ENCODE measurements at regions not wholly inside any gene's neighbourhood (a gene's known extent, or its start where the extent isn't known, plus 50 kb on each side); places are given as distances from the start of the nearest gene placed in this dataset.

DNA sequence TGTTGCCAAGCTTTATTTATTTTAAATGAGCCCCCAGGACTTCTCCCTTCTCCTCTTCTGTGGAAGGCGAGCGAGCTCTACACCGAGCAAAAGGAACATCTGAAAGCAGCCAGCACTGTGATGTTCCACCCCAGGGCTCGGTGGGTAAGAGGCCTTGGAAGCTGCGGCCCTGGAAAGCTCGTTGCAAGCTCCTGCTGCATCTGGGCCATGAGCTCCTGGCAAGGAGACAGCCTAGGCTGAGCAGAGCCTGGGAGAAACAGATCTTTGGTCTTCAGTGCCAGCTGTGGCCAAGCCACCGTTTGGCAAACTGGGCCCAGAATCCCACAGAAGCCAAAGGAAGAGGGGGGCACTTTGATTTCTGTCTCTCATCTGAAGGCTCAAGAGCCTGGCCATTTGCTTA lies 114.1 kb downstream of the ENGASE start:
- no peaks in the 10 kb centered on the region for H3K36me3 ChIP-seq (ENCODE audit: control insufficient read depth, insufficient read depth, low read length)
- no peak overlapping the region for H3K4me3 ChIP-seq (ENCODE audit: extremely low read depth, insufficient read depth, low read length, poor library complexity, severe bottlenecking)
- H3K9me3 ChIP-seq (ENCODE audit: control insufficient read depth, low read length) = no peaks in the 10 kb centered on the region
- H3K27ac ChIP-seq (ENCODE audit: low read depth, low read length, severe bottlenecking) = no peak overlapping the region
- no peaks in the 10 kb centered on the region for H3K4me1 ChIP-seq (ENCODE audit: control insufficient read depth, insufficient read depth, low read length, poor library complexity, severe bottlenecking)
- WGBS, 2 experiments (ENCODE audit: insufficient coverage in 2 of 2) = 69 to 84% methylated on average over 4 to 5 of the region's 7 CpGs

DNA sequence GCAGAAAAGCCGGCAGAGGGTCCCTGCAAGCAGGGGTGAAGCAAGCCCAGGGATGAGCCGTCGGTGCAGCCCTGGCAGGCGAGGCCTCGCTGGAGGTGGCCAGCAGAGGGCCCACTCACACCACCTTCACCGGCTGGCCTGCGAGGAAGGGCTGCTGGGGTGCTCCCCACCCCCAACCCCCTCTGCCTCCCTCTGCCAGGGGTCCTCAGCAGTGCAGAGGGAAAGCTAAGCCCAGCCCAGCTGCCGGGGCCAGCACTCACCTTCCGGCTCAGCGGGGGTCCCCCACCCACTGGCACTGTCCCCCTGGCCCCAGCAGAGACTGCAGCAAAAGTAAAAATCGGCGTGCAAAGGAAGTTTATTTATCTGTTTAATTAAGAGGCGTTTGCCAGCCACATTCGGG lies 113.4 kb downstream of the ENGASE start:
- no peaks in the 10 kb centered on the region for H3K4me1 ChIP-seq (ENCODE audit: control insufficient read depth, insufficient read depth, low read length, poor library complexity, severe bottlenecking)
- H3K9me3 ChIP-seq (ENCODE audit: control insufficient read depth, low read length) = no peaks in the 10 kb centered on the region
- H3K4me3 ChIP-seq (ENCODE audit: extremely low read depth, insufficient read depth, low read length, poor library complexity, severe bottlenecking) = no peak overlapping the region
- no peak overlapping the region for H3K27ac ChIP-seq (ENCODE audit: low read depth, low read length, severe bottlenecking)
- 7 to 15% methylated on average over 5 of the region's 14 CpGs for WGBS, 2 experiments (ENCODE audit: insufficient coverage in 2 of 2)
- no peaks in the 10 kb centered on the region for H3K36me3 ChIP-seq (ENCODE audit: control insufficient read depth, insufficient read depth, low read length)

- WGBS, 2 experiments (ENCODE audit: insufficient coverage in 2 of 2) = 88 to 92% methylated on average over 4 to 10 of the region's 12 CpGs
- no peak overlapping the region for H3K4me3 ChIP-seq (ENCODE audit: extremely low read depth, insufficient read depth, low read length, poor library complexity, severe bottlenecking)
- no peaks in the 10 kb centered on the region for H3K4me1 ChIP-seq (ENCODE audit: control insufficient read depth, insufficient read depth, low read length, poor library complexity, severe bottlenecking)
- H3K9me3 ChIP-seq (ENCODE audit: control insufficient read depth, low read length) = no peaks in the 10 kb centered on the region
- no peaks in the 10 kb centered on the region for H3K36me3 ChIP-seq (ENCODE audit: control insufficient read depth, insufficient read depth, low read length)
- no peak overlapping the region for H3K27ac ChIP-seq (ENCODE audit: low read depth, low read length, severe bottlenecking)
Measured at GRCh38 chr17:79187186-79187585, 112.6 kb downstream of the ENGASE start.

DNA sequence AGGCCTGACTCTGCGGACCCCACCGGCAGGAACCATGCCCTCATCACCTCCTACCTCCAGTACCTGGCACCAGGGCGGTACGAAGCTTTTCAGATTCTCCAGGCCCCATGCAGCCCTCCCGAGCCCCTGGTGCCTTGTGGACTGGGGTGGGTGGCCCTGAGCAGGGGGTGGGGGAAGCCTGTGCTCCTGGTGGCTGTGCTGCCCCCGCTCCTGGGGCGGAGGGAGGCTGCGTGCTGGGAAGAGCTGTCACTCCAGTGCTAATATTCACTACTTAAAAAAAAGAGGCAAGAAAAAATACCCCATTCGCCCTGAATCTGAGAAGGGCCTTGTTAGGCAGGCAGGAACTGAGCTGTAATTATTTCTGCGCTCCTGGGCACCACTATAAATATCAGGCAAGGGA lies 111.8 kb downstream of the ENGASE start:
- no peaks in the 10 kb centered on the region for H3K4me1 ChIP-seq (ENCODE audit: control insufficient read depth, insufficient read depth, low read length, poor library complexity, severe bottlenecking)
- H3K9me3 ChIP-seq (ENCODE audit: control insufficient read depth, low read length) = no peaks in the 10 kb centered on the region
- H3K27ac ChIP-seq (ENCODE audit: low read depth, low read length, severe bottlenecking) = no peak overlapping the region
- WGBS, 2 experiments (ENCODE audit: insufficient coverage in 2 of 2) = 77 to 94% methylated on average over 2 to 3 of the region's 10 CpGs
- H3K4me3 ChIP-seq (ENCODE audit: extremely low read depth, insufficient read depth, low read length, poor library complexity, severe bottlenecking) = no peak overlapping the region
- no peaks in the 10 kb centered on the region for H3K36me3 ChIP-seq (ENCODE audit: control insufficient read depth, insufficient read depth, low read length)

- Histone ChIP-seq H3K4me1 (ENCODE audit: control insufficient read depth, insufficient read depth, low read length, poor library complexity, severe bottlenecking) (no peaks in the 10 kb centered on the region), H3K9me3 (ENCODE audit: control insufficient read depth, low read length) (no peaks in the 10 kb centered on the region), H3K27ac (ENCODE audit: low read depth, low read length, severe bottlenecking) (no peak overlapping the region), H3K36me3 (ENCODE audit: control insufficient read depth, insufficient read depth, low read length) (no peaks in the 10 kb centered on the region), H3K4me3 (ENCODE audit: extremely low read depth, insufficient read depth, low read length, poor library complexity, severe bottlenecking) (no peak overlapping the region)
- 90 to 91% methylated on average over 2 to 3 of the region's 4 CpGs for WGBS, 2 experiments (ENCODE audit: insufficient coverage in 2 of 2)
Measured at GRCh38 chr17:79185671-79186070, 111.0 kb downstream of the ENGASE start.

GRCh38 chr17:79184219-79184618 lies 109.6 kb downstream of the ENGASE start:
- 69 to 72% methylated on average over 6 to 9 of the region's 10 CpGs for WGBS, 2 experiments (ENCODE audit: insufficient coverage in 2 of 2)
- no peaks in the 10 kb centered on the region for H3K36me3 ChIP-seq (ENCODE audit: control insufficient read depth, insufficient read depth, low read length)
- peak overlapping the region; percentile 45 for H3K4me3 ChIP-seq (ENCODE audit: extremely low read depth, insufficient read depth, low read length, poor library complexity, severe bottlenecking)
- H3K9me3 ChIP-seq (ENCODE audit: control insufficient read depth, low read length) = no peaks in the 10 kb centered on the region
- no peaks in the 10 kb centered on the region for H3K4me1 ChIP-seq (ENCODE audit: control insufficient read depth, insufficient read depth, low read length, poor library complexity, severe bottlenecking)
- H3K27ac ChIP-seq (ENCODE audit: low read depth, low read length, severe bottlenecking) = no peak overlapping the region

DNA sequence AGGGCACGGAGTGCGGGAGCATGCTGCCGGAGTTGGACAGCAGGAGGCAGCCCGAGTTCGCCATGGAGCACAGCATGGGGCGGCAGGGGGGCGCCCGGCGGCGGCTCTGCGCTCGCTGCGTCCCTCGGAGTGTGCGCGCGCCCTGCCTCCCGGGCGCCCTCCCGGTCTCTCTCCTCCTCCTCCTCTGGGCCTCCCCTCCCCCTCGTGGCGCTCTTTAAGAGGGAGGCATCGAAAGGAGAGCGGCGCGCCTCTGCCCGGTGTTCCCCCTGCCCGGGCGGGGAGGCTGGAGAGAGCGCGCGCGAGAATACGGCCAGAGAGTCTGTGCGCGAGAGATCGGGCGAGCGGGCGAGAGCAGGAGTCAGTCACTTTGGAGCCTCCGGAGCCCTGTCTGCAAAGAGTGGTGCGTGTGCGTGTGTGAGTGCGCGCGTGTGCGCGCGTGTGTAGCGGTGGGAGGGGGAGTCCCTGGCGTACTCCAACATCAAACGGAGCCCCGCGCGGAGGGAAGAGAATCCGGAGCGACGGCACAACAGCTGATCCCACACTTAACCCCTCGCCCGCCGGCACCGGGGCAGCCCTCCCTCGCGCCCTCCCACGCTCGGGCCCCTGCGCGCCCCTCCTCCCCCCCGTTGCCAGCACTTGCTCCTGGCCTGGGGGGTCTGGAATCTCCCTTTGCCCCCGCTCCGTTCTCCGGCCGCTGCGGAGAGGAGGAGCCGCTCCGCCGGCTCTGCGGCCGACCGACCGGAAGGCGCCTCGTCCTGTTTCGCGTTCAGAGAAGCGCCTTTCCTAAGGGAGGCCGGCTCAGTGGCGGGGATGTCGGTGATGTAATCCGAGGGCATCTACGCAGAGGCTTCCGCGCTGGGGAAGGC lies 108.9 kb downstream of the ENGASE start:
- Histone ChIP-seq H3K27ac (ENCODE audit: low read depth, low read length, severe bottlenecking) (no peak overlapping the region), H3K9me3 (ENCODE audit: control insufficient read depth, low read length) (no peaks in the 10 kb centered on the region), H3K36me3 (ENCODE audit: control insufficient read depth, insufficient read depth, low read length) (no peaks in the 10 kb centered on the region), H3K4me3 (ENCODE audit: extremely low read depth, insufficient read depth, low read length, poor library complexity, severe bottlenecking) (peak overlapping the region; percentile 45), H3K4me1 (ENCODE audit: control insufficient read depth, insufficient read depth, low read length, poor library complexity, severe bottlenecking) (no peaks in the 10 kb centered on the region)
- WGBS, 2 experiments (ENCODE audit: insufficient coverage in 2 of 2) = 0 to 1% methylated on average over 65 to 71 of the region's 93 CpGs

GRCh38 chr17:79183043-79183292 lies 108.3 kb downstream of the ENGASE start:
- Histone ChIP-seq H3K9me3 (ENCODE audit: control insufficient read depth, low read length) (no peaks in the 10 kb centered on the region), H3K4me3 (ENCODE audit: extremely low read depth, insufficient read depth, low read length, poor library complexity, severe bottlenecking) (peak overlapping the region; percentile 45), H3K4me1 (ENCODE audit: control insufficient read depth, insufficient read depth, low read length, poor library complexity, severe bottlenecking) (no peaks in the 10 kb centered on the region), H3K36me3 (ENCODE audit: control insufficient read depth, insufficient read depth, low read length) (no peaks in the 10 kb centered on the region), H3K27ac (ENCODE audit: low read depth, low read length, severe bottlenecking) (no peak overlapping the region)
- WGBS, 2 experiments (ENCODE audit: insufficient coverage in 2 of 2) = 0% methylated on average over 15 to 42 of the region's 43 CpGs

GRCh38 chr17:79182176-79183042 lies 107.8 kb downstream of the ENGASE start:
- no peaks in the 10 kb centered on the region for H3K4me1 ChIP-seq (ENCODE audit: control insufficient read depth, insufficient read depth, low read length, poor library complexity, severe bottlenecking)
- H3K36me3 ChIP-seq (ENCODE audit: control insufficient read depth, insufficient read depth, low read length) = no peaks in the 10 kb centered on the region
- 17 to 20% methylated on average over 45 to 47 of the region's 68 CpGs for WGBS, 2 experiments (ENCODE audit: insufficient coverage in 2 of 2)
- H3K27ac ChIP-seq (ENCODE audit: low read depth, low read length, severe bottlenecking) = no peak overlapping the region
- H3K9me3 ChIP-seq (ENCODE audit: control insufficient read depth, low read length) = no peaks in the 10 kb centered on the region
- peak overlapping the region; percentile 25 for H3K4me3 ChIP-seq (ENCODE audit: extremely low read depth, insufficient read depth, low read length, poor library complexity, severe bottlenecking)

- Histone ChIP-seq H3K4me1 (ENCODE audit: control insufficient read depth, insufficient read depth, low read length, poor library complexity, severe bottlenecking) (no peaks in the 10 kb centered on the region), H3K36me3 (ENCODE audit: control insufficient read depth, insufficient read depth, low read length) (no peaks in the 10 kb centered on the region), H3K4me3 (ENCODE audit: extremely low read depth, insufficient read depth, low read length, poor library complexity, severe bottlenecking) (no peak overlapping the region), H3K27ac (ENCODE audit: low read depth, low read length, severe bottlenecking) (no peak overlapping the region), H3K9me3 (ENCODE audit: control insufficient read depth, low read length) (no peaks in the 10 kb centered on the region)
- 83 to 85% methylated on average over 18 to 19 of the region's 20 CpGs for WGBS, 2 experiments (ENCODE audit: insufficient coverage in 2 of 2)
Measured at GRCh38 chr17:79180358-79181005, 105.9 kb downstream of the ENGASE start.

Measured in mesodermal cell (in vitro differentiated cells).